ENCODE measurements at regions not wholly inside any gene's neighbourhood (a gene's known extent, or its start where the extent isn't known, plus 50 kb on each side); places are given as distances from the start of the nearest gene placed in this dataset.

DNA sequence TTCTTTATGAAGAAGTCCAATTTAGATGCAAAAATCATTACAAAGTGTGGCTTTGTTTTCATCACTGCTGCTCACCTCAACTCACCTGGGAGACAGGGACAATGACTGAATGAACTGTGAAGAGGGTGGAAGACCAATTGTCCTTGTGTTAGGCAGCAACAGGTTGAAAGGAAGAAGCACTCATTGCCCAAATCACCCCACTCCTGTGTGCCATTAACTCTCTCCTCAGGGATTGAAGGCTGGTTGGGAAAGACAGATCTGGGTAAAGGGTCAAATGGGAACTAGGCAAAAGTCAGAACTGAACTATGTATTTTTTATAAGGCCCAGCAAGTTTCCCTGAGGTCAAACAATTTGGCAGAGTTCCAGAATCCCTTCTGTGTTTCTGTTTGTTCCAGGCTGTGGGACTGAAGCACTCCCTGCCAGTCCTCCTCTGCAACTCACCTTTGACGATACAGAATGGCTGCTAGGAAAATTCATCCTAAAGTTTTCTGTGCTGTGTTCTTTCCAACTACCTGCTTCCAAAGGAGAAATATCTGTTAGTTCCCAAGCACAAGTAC, 68.6 kb upstream of the CCDC39 start:
- TF ChIP-seq, protein P1, sequence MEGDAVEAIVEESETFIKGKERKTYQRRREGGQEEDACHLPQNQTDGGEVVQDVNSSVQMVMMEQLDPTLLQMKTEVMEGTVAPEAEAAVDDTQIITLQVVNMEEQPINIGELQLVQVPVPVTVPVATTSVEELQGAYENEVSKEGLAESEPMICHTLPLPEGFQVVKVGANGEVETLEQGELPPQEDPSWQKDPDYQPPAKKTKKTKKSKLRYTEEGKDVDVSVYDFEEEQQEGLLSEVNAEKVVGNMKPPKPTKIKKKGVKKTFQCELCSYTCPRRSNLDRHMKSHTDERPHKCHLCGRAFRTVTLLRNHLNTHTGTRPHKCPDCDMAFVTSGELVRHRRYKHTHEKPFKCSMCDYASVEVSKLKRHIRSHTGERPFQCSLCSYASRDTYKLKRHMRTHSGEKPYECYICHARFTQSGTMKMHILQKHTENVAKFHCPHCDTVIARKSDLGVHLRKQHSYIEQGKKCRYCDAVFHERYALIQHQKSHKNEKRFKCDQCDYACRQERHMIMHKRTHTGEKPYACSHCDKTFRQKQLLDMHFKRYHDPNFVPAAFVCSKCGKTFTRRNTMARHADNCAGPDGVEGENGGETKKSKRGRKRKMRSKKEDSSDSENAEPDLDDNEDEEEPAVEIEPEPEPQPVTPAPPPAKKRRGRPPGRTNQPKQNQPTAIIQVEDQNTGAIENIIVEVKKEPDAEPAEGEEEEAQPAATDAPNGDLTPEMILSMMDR (IDR thresholded peaks at IDR 0.05; ENCODE audit: low read length) = no peak
- TF ChIP-seq EZH2phosphoT487 (IDR thresholded peaks at IDR 0.05; ENCODE audit: low read length) = no peak
